HUES48 (cell line): ENCODE measurements at regions not wholly inside any gene's neighbourhood (a gene's known extent, or its start where the extent isn't known, plus 50 kb on each side); places are given as distances from the start of the nearest gene placed in this dataset.
A peak's percentile ranks its signal among the peaks of the same experiment; 100 is the strongest.

Experiments
- H3K27ac ChIP-seq: one replicate; pipeline ENCODE4 v1.7.0; 2013; ENCODE audit warnings: low read depth, low read length, inconsistent platforms
- H3K27me3 ChIP-seq: 2 replicates; pipeline ENCODE4 v1.6.1; 2013; ENCODE audit warnings: mild to moderate bottlenecking, low read length; ENCODE audit not compliant: control insufficient read depth, insufficient read depth
- H3K36me3 ChIP-seq: 2 replicates; pipeline ENCODE4 v1.6.1; 2013; ENCODE audit warnings: low read length; ENCODE audit not compliant: control insufficient read depth, insufficient read depth
- H3K4me1 ChIP-seq: 2 replicates; pipeline ENCODE4 v1.6.1; 2013; ENCODE audit warnings: mild to moderate bottlenecking, low read length; ENCODE audit not compliant: control insufficient read depth, insufficient read depth
- H3K4me3 ChIP-seq: 2 replicates; pipeline ENCODE4 v1.5.1; 2013; ENCODE audit warnings: mild to moderate bottlenecking, low read depth, low read length
- H3K9ac ChIP-seq: 2 replicates; pipeline ENCODE4 v1.6.1; 2013; ENCODE audit warnings: mild to moderate bottlenecking, low read depth, low read length, moderate library complexity
- H3K9me3 ChIP-seq: 2 replicates; pipeline ENCODE4 v1.6.1; 2013; ENCODE audit warnings: low read length; ENCODE audit not compliant: control insufficient read depth, insufficient read depth

GRCh38 chr14:32254952-32255679, 52.0 kb upstream of the RNU6-8 start:
- Histone ChIP-seq H3K9ac (no peak overlapping the region), H3K4me1 (0 out of 2 replicates have a peak, but pooled peaks cover 6% of the 10 kb centered on the region), H3K27me3 (no peaks in the 10 kb centered on the region), H3K9me3 (no peaks in the 10 kb centered on the region), H3K27ac (peak overlapping the region; percentile 21), H3K36me3 (no peaks in the 10 kb centered on the region), H3K4me3 (no peak overlapping the region)

GRCh38 chr14:32255789-32256188, 52.7 kb upstream of the RNU6-8 start:
- no peaks in the 10 kb centered on the region for H3K27me3 ChIP-seq
- H3K27ac ChIP-seq, result no peak overlapping the region
- no peaks in the 10 kb centered on the region for H3K9me3 ChIP-seq
- H3K9ac ChIP-seq, result no peak overlapping the region
- no peaks in the 10 kb centered on the region for H3K36me3 ChIP-seq
- H3K4me1 ChIP-seq, result 0 out of 2 replicates have a peak, but pooled peaks cover 6% of the 10 kb centered on the region
- no peak overlapping the region for H3K4me3 ChIP-seq

- no peaks in the 10 kb centered on the region for H3K9me3 ChIP-seq
- H3K36me3 ChIP-seq, result no peaks in the 10 kb centered on the region
- H3K27me3 ChIP-seq, result no peaks in the 10 kb centered on the region
- H3K4me3 ChIP-seq, result no peak overlapping the region
- H3K4me1 ChIP-seq, result 0 out of 2 replicates have a peak, but pooled peaks cover 6% of the 10 kb centered on the region
- no peak overlapping the region for H3K27ac ChIP-seq
- no peak overlapping the region for H3K9ac ChIP-seq
Measured at GRCh38 chr14:32256576-32256975, 53.5 kb upstream of the RNU6-8 start.

GRCh38 chr14:32258336-32258993, 55.4 kb upstream of the RNU6-8 start:
- no peak overlapping the region for H3K27ac ChIP-seq
- H3K9me3 ChIP-seq, result 0 out of 2 replicates have a peak, but pooled peaks cover 3% of the 10 kb centered on the region
- no peaks in the 10 kb centered on the region for H3K27me3 ChIP-seq
- no peaks in the 10 kb centered on the region for H3K36me3 ChIP-seq
- H3K9ac ChIP-seq, result no peak overlapping the region
- H3K4me1 ChIP-seq, result 0 out of 2 replicates have a peak, but pooled peaks cover 4% of the 10 kb centered on the region
- no peak overlapping the region for H3K4me3 ChIP-seq

- no peaks in the 10 kb centered on the region for H3K27me3 ChIP-seq
- no peak overlapping the region for H3K4me3 ChIP-seq
- H3K9ac ChIP-seq, result no peak overlapping the region
- no peaks in the 10 kb centered on the region for H3K36me3 ChIP-seq
- H3K4me1 ChIP-seq, result 0 out of 2 replicates have a peak, but pooled peaks cover 4% of the 10 kb centered on the region
- 0 out of 2 replicates have a peak, but pooled peaks cover 8% of the 10 kb centered on the region for H3K9me3 ChIP-seq
- H3K27ac ChIP-seq, result no peak overlapping the region
Measured at GRCh38 chr14:32259368-32260013, 56.4 kb upstream of the RNU6-8 start.

- H3K27me3 ChIP-seq, result no peaks in the 10 kb centered on the region
Measured at GRCh38 chr14:32263939-32264567, 61.0 kb upstream of the RNU6-8 start.

GRCh38 chr14:32265584-32265983, 62.5 kb upstream of the RNU6-8 start:
- no peak overlapping the region for H3K9ac ChIP-seq
- no peaks in the 10 kb centered on the region for H3K27me3 ChIP-seq
- H3K4me3 ChIP-seq, result no peak overlapping the region
- no peaks in the 10 kb centered on the region for H3K36me3 ChIP-seq
- 0 out of 2 replicates have a peak, but pooled peaks cover 8% of the 10 kb centered on the region for H3K9me3 ChIP-seq
- H3K4me1 ChIP-seq, result no peaks in the 10 kb centered on the region
- H3K27ac ChIP-seq, result no peak overlapping the region

More at GRCh38 chr14:32263939-32264567, 61.0 kb upstream of the RNU6-8 start:
- 0 out of 2 replicates have a peak, but pooled peaks cover 8% of the 10 kb centered on the region for H3K9me3 ChIP-seq
- H3K27ac ChIP-seq, result no peak overlapping the region
- no peak overlapping the region for H3K9ac ChIP-seq
- no peak overlapping the region for H3K4me3 ChIP-seq
- no peaks in the 10 kb centered on the region for H3K36me3 ChIP-seq
- H3K4me1 ChIP-seq, result 0 out of 2 replicates have a peak, but pooled peaks cover 4% of the 10 kb centered on the region

- Histone ChIP-seq H3K4me1 (no peaks in the 10 kb centered on the region), H3K27me3 (no peaks in the 10 kb centered on the region), H3K9ac (no peak overlapping the region), H3K4me3 (no peak overlapping the region), H3K36me3 (no peaks in the 10 kb centered on the region), H3K9me3 (no peaks in the 10 kb centered on the region), H3K27ac (no peak overlapping the region)
Measured at GRCh38 chr14:32277998-32278397, 51.1 kb upstream of the AKAP6 start.
